Germinal center (tissue), 1 donor: ENCODE measurements at regions not wholly inside any gene's neighbourhood (a gene's known extent, or its start where the extent isn't known, plus 50 kb on each side); places are given as distances from the start of the nearest gene placed in this dataset.
A peak's percentile ranks its signal among the peaks of the same experiment; 100 is the strongest.
"Not testable (repeated sequence)": the region's sequence is repeated elsewhere in the genome, so short reads cannot be mapped to it uniquely, and the experiment has no call there.

Experiments
- DNase-seq: peaks from one replicate; pipeline ENCODE4 v3.0.0; 2012; ENCODE audit warnings: mixed read lengths, low spot score

DNA sequence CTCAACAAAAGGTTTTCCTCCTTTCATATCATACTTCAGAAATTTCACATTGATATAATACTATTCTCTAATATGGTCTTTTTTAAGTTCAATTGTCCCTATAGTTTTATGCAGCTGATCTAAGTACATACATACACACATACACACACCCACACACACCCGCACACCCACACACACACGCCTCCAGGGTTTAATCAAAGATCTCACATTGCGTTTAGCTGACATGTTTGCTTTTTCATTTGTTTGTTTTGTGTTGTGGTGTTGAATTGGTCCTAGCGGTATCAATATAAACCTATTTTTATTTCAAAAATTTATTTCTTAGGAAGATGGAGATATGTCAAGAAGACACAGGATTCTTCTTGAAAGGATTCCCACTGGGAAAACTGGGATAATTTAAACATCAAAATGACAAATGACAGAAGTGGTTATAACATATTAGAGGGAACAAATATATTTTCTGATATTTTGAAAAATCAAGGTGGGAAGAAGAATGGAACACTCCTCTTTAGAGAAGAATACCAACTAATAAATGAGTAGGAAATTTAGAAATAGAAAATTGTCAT, 434.9 kb upstream of the SLC30A5 start:
- DNase-seq: no peak

DNA sequence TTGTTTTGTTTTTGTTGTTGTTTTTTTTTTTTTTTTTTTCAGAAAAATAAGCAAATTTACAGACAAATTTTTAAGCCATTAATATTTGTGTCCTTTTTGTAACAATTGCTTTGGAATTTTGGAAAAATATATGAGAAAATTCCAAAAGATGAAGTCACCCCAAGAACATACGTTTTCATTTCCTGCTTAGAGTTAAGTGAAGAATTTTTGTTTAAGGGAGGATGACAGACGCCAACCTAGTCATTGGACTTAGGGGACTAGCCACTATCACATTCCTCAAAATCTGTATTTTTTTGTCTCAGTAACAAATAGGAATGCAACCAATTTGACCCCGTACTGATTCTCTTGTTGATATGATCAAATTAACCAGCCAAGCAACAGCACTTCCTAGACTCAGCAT, 433.9 kb upstream of the SLC30A5 start:
- no peak for DNase-seq

DNA sequence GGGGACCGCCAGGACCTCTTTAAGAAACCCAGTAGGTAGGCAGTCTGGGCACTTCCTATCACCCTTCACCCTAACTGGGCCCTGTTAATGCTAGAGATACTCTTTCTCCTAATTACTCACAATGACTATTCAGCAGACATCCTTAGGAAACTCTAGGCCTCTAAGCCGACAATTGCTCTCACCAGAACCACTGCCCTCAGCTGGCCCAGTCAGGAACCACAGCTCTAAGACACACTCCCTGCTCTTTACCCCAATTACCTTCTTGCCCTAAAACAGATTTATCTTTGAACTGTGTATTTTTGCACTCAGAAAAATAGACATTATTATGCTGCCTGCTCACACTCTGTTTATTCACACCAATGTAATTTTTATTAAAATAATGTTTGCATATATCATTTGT, 432.6 kb upstream of the SLC30A5 start:
- DNase-seq: peak; percentile 60

DNA sequence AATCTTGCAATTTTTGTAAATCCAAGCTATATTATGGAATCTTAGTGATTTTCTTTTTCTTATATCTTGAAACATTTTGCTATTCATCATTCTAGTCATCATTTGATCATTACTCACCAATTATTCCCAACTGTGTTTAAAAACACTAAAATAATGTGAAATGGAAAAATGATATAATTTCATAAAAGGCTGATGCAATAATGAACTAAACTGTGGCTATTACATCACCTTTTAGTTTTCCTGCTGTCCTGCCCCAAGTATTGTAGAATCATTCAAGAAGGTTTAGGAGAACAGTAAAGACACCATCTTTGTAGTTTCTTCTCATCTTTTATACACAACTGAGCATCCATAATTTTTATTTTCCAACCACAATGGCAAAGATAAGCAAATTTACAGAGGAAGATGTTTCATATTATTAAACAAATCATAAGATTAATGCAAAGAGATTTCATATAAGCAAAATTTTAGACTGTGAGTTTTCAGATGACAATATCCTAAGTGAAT, 431.0 kb upstream of the SLC30A5 start:
- DNase-seq: no peak

DNA sequence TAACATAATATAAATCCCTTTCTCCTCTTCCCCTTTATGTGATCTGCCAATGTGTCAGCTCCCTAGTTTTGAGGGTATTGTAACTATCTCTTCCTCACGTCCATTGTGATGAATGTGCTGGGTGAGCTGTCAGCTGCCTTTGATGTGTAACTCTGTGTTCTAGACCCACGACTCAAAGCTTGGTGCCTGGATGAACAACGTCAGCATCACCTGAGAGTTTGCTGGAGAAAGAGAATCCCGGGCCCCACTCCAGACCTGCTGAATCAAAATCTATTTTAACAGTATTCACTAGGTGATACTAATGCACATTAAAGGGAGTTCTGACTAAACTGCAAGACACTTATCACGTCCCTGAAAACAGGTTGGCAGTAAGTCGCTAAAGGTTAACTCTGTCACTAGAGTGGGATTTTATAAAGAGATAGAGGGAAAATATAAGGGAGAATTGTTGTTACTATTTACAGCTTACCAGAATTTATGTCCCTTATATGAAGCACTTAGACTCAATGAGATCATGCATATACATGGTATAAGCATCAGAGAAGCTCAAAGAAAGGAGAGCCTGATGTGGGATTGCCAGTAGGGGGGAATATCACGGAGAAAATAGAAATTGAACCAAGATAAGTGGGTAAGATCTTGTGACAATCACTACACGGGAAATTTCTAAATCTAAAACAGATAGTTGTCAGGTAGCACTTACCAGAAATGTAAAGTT, 423.8 kb upstream of the SLC30A5 start:
- no peak for DNase-seq

DNA sequence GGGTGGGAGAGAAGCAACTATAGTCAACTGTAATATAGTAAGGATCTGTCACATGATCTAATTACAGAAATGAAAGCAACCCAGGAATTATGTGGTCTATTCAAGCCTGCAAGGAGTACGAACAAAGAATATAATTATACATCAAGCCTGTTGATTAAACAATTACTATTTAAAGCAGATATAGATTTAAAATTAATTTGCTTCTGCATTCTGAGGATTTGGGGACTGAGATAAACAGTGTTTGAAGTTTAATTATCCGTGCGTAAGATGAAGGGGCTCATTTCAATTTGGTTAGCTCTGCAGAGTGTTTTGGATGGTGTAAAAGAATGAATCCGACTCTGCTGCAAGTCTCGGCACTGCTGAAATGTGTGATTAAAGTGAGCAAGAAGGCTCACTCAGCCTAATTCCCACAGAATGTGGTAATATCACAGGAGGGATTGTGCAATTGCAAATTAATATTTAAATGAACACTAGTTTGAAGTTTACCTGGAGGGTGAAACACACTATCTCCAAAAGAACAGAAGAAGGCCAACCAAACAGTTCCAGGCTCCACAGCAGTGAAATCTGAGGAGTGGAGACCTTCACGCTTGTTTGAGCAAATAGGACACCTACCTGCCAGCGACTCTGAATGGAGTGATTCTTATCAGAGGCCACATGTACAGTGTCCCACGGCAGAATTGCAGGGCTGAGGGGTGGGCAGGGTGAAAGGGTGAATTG, 420.6 kb upstream of the SLC30A5 start:
- no peak for DNase-seq

DNA sequence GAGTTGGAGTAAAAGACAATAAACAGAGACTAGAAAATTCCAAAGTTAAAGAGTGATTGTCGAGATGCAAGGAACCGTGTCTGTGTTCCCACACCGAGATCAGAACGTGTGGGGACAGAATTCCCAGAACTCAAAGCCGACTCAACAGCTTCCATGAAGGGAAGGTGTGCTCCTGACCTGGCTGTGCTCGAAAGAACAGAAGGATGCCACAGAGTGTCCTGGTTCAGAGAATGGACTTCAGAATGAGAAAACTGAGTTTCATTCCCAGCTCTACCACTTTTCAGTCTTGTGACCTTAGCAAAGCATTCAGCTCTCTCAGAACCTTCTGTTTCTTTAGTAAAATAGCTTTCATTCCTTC, 420.0 kb upstream of the SLC30A5 start:
- no peak for DNase-seq

DNA sequence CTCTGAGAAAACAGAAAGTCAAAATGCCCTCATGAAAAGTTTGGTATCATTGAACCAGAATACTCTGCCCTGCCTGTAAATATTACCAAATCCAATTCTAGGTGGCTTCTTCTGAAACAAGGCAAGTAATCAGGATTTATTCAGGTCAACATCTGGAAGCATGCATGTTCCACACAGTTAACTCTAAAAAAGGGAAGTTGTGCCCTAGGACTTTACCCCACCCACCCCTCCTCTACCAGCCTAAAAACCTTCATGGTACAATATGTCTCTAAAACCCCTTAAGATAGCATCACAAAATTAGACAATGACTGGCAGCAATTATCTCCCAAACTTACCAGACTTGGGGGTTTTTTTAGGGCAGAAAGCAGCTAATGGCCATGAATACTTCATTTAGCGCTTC, 414.8 kb upstream of the SLC30A5 start:
- DNase-seq: no peak

DNA sequence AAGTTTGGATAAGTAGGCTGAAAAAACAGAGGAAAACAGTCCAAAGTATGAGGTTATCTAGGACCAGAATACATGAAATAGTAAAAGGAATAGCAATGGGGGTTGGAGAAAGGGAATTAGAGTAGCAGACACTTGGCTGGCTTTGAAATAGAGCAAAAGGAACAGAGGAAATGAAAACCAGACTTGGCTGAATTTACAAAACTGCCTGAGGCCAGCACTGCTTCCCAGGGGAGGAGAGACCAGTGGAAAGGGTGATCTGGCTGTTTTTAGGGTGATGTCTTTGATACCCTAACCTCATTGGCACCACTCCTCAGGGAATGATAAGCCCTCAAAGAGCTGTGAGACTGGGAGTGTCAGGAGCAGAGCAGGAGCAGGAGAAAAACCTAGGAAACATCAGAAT, 413.4 kb upstream of the SLC30A5 start:
- DNase-seq: no peak

DNA sequence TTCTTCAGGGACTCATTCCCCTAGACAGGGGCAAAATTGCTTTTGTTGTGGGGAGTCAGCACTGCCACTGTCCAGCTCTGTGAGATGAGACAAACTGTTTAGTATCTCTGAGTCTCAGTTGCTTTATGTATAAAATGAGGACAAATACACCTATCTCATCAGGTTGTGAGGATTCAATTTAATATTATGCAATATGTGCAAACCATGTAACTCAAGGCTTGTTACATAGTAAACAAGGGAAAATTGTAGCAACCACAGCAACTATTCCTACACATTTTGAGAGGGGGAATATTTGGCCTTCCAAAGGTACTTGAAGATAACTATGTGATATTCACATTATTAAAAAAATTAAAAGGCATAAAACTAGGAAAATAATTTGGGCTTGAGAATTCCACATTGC, 411.9 kb upstream of the SLC30A5 start:
- no peak for DNase-seq

DNA sequence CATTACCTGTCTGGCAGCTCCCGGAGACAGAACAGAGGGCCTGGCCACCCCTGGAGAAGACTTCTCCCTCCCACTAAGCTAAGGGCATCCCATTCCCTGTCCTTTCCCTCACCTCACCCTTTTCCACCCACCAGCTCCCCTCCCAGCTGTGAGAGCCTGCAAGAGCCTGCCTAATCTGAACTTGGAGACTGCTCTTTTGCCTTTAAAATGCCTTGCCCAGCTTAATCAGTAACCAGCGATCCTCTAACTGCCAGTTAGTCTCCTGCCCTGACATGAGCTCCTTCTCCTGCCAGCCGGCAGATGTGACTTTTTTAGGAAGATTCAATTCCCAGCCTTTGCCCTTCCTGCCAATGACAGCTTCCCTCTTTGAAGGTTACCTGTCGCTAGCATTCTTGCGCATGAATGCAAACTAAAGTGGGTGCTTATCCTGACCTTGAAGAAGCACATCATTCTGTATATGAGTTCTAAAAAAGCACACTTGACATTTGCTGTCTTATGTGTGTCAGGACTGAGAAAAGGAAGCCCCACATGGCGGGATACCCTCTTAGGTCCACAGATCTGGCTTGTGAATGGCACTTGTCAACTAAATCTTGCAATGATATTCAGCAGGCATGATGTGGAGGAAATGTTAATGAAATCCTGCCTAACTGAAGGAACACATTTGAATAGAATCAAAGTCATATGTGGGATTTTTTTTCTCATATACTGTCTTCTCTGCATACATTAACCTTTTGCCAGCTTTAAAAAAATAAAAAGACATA, 411.2 kb upstream of the SLC30A5 start:
- no peak for DNase-seq

DNA sequence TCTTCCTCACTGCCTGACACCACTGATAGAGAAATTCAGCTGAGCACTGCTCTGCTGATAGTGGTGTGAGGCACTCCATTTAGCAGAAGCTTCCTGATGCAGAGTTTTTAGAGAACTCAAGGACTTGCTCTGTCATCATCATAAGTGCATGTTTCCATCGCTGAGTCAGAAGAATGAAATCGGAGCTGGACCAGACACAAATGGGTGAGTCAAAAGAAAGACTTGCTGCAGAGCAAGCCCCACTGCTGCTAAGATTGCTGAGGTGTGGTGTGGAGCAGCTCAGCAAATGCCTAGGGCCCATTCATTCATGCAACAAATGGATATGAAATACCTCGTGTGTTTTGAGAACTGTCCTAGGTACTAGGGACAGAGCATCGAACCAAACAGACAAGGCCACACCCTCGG, 410.2 kb upstream of the SLC30A5 start:
- no peak for DNase-seq

DNA sequence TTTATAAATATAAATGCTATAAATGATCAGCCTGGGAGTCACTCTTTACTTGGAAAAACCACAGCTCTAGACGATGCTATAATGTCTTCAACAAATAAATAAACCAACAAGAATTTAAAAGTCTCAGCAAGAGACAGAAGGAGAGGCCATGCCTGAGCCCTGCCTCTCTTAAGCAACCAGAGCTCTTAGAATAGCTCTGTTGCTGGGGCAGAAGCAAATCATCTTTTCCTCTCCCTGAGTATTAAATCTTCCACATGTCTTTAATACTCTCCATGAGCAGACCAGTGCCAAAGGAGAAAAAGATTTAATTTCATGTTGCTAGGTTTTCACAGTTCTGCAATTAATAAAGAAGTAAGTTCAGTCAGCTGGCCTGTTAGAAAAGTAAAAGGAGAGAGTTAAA, 408.0 kb upstream of the SLC30A5 start:
- DNase-seq: no peak

DNA sequence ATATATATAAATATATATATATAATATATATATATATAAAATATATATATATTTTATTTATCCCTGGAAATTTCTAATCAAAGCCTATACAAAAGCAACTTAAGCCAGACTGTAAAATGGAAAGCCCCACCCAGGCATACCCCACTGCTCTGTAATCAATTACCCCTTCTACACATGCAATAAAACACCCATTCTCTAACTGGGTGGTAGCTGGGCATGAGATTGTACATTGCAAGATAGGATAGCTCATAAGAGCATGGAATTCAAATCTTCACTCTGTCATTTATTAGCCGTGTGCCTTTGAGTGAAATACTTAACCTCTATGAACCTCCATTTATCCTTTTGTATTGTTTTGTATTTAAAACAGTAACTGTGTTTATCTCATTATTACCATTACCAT, 405.3 kb upstream of the SLC30A5 start:
- DNase-seq: no peak

DNA sequence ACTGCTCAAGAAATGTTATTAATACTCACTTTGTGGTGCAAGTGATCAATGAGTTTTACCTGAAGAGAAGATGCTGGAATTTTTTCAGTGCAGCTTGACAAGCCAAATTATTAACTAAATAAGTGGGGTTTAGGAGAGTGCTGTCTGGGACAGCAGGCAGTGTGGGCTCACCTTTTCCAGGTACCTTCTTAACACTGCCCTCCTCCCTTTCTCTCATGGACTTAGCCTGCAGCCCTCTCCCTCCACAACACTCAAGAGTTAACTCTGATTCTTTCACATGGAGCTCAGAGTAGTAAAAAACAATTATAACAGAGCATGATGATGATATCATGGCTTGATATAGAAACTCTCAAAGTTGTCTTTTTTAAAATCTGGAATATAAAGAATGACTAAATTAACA, 404.8 kb upstream of the SLC30A5 start:
- DNase-seq: no peak

DNA sequence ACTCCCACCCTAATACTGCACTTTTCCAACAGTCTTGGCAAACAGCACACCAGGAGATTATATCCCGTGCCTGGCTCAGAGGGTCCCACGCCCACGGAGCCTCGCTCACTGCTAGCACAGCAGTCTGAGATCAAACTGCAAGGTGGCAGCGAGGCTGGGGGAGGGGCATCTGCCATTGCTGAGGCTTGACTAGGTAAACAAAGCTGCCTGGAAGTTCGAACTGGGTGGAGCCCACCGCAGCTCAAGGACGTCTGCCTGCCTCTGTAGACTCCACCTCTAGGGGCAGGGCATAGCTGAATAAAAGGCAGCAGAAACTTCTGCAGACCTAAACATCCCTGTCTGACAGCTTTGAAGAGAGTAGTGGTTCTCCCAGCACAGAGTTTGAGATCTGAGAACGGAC, 401.9 kb upstream of the SLC30A5 start:
- DNase-seq: not testable (repeated sequence)

DNA sequence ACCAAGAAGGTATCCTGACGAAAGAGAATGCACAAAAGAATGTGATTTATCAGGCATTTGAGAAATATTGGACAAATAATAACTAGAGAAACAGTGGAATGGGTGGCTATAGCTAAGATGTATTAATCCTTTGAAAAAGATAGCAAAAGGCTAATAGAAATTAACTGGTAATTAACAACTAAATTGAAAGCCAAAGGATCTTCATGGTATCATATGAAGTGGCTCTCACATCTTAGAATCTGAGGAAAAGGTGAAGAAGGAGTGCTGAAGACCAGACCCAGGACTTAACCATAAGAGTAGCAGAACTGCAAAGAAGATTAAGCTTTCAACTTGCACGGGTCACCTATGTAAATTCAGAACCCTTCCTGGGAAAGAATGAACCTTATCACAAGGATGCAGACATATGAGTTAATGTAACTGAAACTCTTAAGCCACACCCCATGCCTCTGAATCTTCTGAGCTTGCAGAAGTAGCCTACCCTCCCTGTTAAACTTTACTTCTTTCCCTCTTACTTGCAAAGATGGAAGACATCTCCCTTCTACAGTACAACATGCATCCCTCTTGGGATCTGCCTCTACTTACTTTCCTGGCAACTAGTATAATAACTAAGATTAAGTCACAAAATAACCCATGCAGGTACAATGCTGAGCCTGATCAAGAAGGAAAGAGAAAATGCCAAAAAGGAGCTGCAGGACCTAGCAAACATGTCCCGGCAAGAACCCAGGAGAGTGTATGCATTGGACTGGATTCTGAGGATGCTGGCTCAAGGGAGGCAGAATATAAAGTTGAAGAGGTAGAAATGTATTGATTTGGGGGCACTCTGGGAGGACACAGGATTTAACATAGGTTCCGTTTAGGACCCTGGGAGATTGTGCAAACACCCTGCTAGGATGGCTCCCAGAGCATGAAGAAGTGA, 395.5 kb upstream of the SLC30A5 start:
- DNase-seq: no peak

DNA sequence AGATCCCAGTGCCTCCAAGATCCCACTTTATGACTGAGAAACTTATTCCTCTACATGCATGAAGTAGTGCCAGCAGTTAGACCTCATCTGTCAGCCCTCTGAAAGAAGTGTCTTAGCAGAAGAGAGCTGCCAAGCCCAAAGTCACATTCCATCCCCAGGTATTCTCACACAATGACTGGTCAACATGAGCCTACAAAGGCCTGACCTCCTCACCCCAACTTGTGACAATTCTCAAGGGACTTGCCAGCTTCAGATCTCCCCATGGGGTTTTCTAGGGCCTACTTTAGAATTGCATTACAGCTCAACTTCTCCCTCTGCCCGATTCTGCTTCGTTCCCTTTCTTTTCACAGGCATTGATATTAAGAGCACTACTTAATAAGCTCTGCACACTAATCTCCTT, 393.8 kb upstream of the SLC30A5 start:
- no peak for DNase-seq

DNA sequence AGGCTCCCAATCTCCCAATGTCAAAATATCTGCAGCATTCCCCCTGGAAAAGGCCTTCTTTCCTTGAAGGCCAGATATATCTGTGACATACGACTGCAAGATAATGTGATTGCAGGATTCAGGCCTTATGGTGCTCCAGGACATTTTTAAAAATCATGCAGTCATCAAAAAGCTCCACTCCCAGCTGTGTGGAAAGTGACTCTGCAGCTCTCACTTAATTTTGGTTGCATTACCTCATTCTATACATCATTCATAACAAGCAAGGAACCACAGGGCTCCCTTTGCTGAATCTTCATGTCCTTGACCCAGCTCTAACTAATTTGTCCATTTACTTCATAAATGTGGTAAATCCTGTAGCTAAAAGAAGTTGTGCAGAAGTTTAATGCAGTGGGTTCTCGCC, 386.2 kb upstream of the SLC30A5 start:
- DNase-seq: no peak

DNA sequence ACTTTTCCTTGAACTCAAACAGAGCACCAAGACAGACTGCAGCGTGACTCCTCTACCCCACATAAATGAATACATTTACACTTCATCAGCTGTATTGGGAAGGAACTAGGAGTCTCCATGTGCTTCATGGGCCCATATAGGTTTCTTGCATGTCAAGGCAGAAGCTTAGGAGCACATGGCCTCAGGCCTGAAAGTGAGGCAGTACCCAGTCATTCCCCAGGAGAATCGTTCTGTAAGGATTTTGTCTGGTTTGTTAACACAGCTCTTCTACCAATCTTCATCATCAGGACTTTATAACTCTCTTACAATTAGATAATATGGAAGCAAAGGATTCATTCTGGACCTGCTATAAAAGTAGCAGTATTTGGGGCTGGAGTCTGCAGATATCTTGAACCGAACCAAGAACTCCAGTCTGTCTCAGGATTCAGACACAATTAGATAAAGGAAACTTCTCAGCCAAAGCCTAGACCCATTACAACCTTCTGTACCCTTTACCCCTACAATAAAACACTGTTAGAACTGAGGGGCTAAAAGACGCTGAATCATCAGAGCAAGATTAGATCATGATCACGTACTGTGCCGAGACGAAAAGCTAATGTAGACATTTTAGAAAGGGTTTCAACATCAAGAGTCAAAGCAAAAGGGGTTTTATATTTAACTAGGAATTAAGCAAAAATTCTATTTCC, 385.5 kb upstream of the SLC30A5 start:
- DNase-seq: no peak

DNA sequence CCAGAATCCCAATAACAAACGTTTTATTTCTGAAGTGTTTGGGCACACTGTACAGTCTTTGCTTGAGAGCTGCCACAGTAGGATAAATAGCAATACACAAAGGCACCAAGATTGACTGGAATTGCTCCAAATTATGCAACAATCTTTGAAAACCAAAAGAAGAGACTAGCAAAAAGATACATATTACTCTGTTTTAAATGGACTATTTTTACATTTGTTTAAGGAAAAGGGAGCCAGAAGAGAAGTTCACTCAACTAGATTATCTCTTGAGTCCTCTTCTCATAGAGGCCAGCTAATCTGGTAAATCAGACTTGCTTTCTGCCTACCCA, 385.0 kb upstream of the SLC30A5 start:
- no peak for DNase-seq
